ENCODE measurements at regions not wholly inside any gene's neighbourhood (a gene's known extent, or its start where the extent isn't known, plus 50 kb on each side); places are given as distances from the start of the nearest gene placed in this dataset.

GRCh38 chr2:8115966-8116365 lies 565.9 kb upstream of the ID2 start:
- peaks cover 0 to 5% (median 0%) of the 10 kb centered on the region in 3 experiments; a peak in 2 of 7 replicates for H3K36me3 Mint-ChIP-seq (ENCODE audit: insufficient read depth in 1 of 3, low read depth in 3 of 3)
- Histone ChIP-seq H2AK5ac (ENCODE audit: insufficient read length, low read length) (no peak overlapping the region), H4K91ac (ENCODE audit: insufficient read length, low read depth, low read length) (no peak overlapping the region), H2BK120ac (ENCODE audit: low read depth, low read length, poor library complexity, severe bottlenecking) (no peak overlapping the region), H3K79me1 (ENCODE audit: insufficient read depth, low read depth, low read length, poor library complexity, severe bottlenecking) (no peaks in the 10 kb centered on the region), H3K79me2 (ENCODE audit: insufficient read depth, low read length) (no peaks in the 10 kb centered on the region), H3K4ac (ENCODE audit: low read depth, low read length) (no peak overlapping the region), H3K56ac (ENCODE audit: insufficient read length, low read depth, low read length) (no peak overlapping the region), H2AFZ (ENCODE audit: low read length) (no peak overlapping the region), H2BK5ac (ENCODE audit: insufficient read length, low read length) (no peak overlapping the region), H2BK20ac (ENCODE audit: low read depth, low read length, poor library complexity, severe bottlenecking) (no peak overlapping the region), H3K27ac (ENCODE audit: insufficient read length, low read depth, low read length) (no peak overlapping the region), H3K23me2 (ENCODE audit: insufficient read length, low read depth, low read length, poor library complexity, severe bottlenecking) (no peaks in the 10 kb centered on the region), H2BK15ac (ENCODE audit: low read depth, low read length) (no peak overlapping the region), H3K9ac (ENCODE audit: extremely low read depth, insufficient read length, low read length) (no peak overlapping the region), H3K27me3 (ENCODE audit: insufficient read depth, low read length) (no peaks in the 10 kb centered on the region), H4K8ac (replicated peaks; ENCODE audit: insufficient read length, low read depth, low read length) (no peak overlapping the region), H3K23ac (ENCODE audit: insufficient read length, low read depth, low read length) (no peak overlapping the region), H4K20me1 (ENCODE audit: control insufficient read depth, insufficient read depth, insufficient read length) (peaks cover 3% of the 10 kb centered on the region), H3K9me3 (ENCODE audit: control insufficient read depth, low read depth, low read length) (no peaks in the 10 kb centered on the region), H3K18ac (ENCODE audit: insufficient read length, low read depth, low read length) (no peak overlapping the region), H4K5ac (ENCODE audit: insufficient read length, low read depth, low read length) (no peak overlapping the region), H3T11ph (ENCODE audit: low read length) (no peak overlapping the region), H3K4me1 (ENCODE audit: insufficient read depth, low read length) (no peaks in the 10 kb centered on the region; the same call in 1 of the 2 replicates), H3K14ac (ENCODE audit: insufficient read depth, low read length) (no peak overlapping the region), H3K4me2 (ENCODE audit: insufficient read depth, insufficient read length, low read length) (no peak overlapping the region), H2BK12ac (ENCODE audit: insufficient read length, low read depth, low read length) (no peak overlapping the region)
- peaks cover 2 to 3% of the 10 kb centered on the region in 2 experiments; a peak in 2 of 5 replicates for H3K9me3 Mint-ChIP-seq
- no peak for DNase-seq
- H3K4me3 Mint-ChIP-seq = no peak overlapping the region
- H3K27ac Mint-ChIP-seq = no peak overlapping the region
- WGBS (ENCODE audit: extremely low coverage, insufficient read length, low lambda C conversion rate) = no CpG with 5 or more reads among the region's 3 CpGs
- H3K27me3 Mint-ChIP-seq (ENCODE audit: low read depth) = no peaks in the 10 kb centered on the region; the same call in none of the 2 replicates
- no peak for TF ChIP-seq CTCF (conservative IDR thresholded peaks at IDR 0.05)
- peaks cover 7 to 8% of the 10 kb centered on the region in 2 experiments; a peak in 3 of 4 replicates for H3K4me1 Mint-ChIP-seq

Measured in H9 (cell line).